OCI-LY7 (cell line): ENCODE measurements at regions not wholly inside any gene's neighbourhood (a gene's known extent, or its start where the extent isn't known, plus 50 kb on each side); places are given as distances from the start of the nearest gene placed in this dataset.
"Not testable (repeated sequence)": the region's sequence is repeated elsewhere in the genome, so short reads cannot be mapped to it uniquely, and the experiment has no call there.

Experiments
- BruUV-seq: library from RNA; stranded (reverse); fragments of 400-500 nt; replicated peaks from 2 replicates; lab custom pipeline; 2021; lab: Mats Ljungman, UMichigan
- CTCF ChIA-PET: fragments of 300-600 bp; sonication (Branson Sonifier 250); formaldehyde crosslinking; loops from one replicate; lab custom pipeline; 2022; ENCODE audit warnings: antibody characterized with exemption; ENCODE audit not compliant: unreplicated experiment; lab: Charles Lee
- POLR2A ChIA-PET: fragments of 300-600 bp; sonication (Branson Sonifier 250); formaldehyde crosslinking; loops from one replicate; lab custom pipeline; 2022; ENCODE audit warnings: antibody characterized with exemption; lab: Charles Lee
- DNase-seq: peaks from one replicate; pipeline ENCODE4 v3.0.0-alpha.2; 2015; ENCODE audit warnings: low spot score
- H2AFZ ChIP-seq: fragments of 200-600 bp; sonication (generic), shearing (Covaris generic); 2 replicates; pipeline ENCODE4 v1.6.1; 2014; ENCODE audit warnings: mild to moderate bottlenecking, antibody characterized with exemption, low read length, moderate library complexity
- H3K27ac ChIP-seq: fragments of 200-600 bp; sonication (generic); 2 replicates; pipeline ENCODE4 v1.5.1; 2014; ENCODE audit warnings: mixed run types, low read depth, mild to moderate bottlenecking, moderate library complexity, low read length, inconsistent platforms; ENCODE audit not compliant: poor library complexity, severe bottlenecking
- H3K36me3 ChIP-seq: fragments of 200-600 bp; sonication (generic); 2 replicates; pipeline ENCODE4 v1.6.1; 2014; ENCODE audit warnings: mild to moderate bottlenecking, antibody characterized with exemption, low read length, moderate library complexity, mixed read lengths; ENCODE audit not compliant: insufficient read depth
- H3K4me1 ChIP-seq: fragments of 200-600 bp; sonication (generic); 2 replicates; pipeline ENCODE4 v1.5.1; 2014; ENCODE audit warnings: mild to moderate bottlenecking, low read length; ENCODE audit not compliant: insufficient read depth, poor library complexity, severe bottlenecking
- H3K4me2 ChIP-seq: fragments of 200-600 bp; sonication (generic); 2 replicates; pipeline ENCODE4 v1.6.1; 2014; ENCODE audit warnings: mild to moderate bottlenecking, low read length
- H3K4me3 ChIP-seq: fragments of 200-600 bp; sonication (generic); 2 replicates; pipeline ENCODE4 v1.5.1; 2014; ENCODE audit warnings: mild to moderate bottlenecking, low read depth, low read length; ENCODE audit not compliant: poor library complexity, severe bottlenecking
- H3K79me2 ChIP-seq: fragments of 200-600 bp; sonication (generic); 2 replicates; pipeline ENCODE4 v1.6.1; 2016; ENCODE audit warnings: low read depth, mild to moderate bottlenecking, low read length, moderate library complexity, mixed read lengths; ENCODE audit not compliant: insufficient read depth
- H3K9me2 ChIP-seq: fragments of 200-600 bp; sonication (generic); 2 replicates; pipeline ENCODE4 v1.6.1; 2016; ENCODE audit warnings: mild to moderate bottlenecking, low read length, mixed read lengths; ENCODE audit not compliant: insufficient read depth
- H3K9me3 ChIP-seq: fragments of 200-600 bp; sonication (generic); 2 replicates; pipeline ENCODE4 v1.6.1; 2014; ENCODE audit warnings: mild to moderate bottlenecking, mixed run types, low read length, mixed read lengths
- H4K20me1 ChIP-seq: fragments of 200-600 bp; sonication (generic); 2 replicates; pipeline ENCODE4 v1.6.1; 2014; ENCODE audit warnings: mild to moderate bottlenecking, antibody characterized with exemption, low read length, moderate library complexity, mixed read lengths; ENCODE audit not compliant: insufficient read depth
- CTCF ChIP-seq: fragments of 200-600 bp; sonication (generic); conservative IDR thresholded peaks from 2 replicates; pipeline ENCODE4 v1.5.1; 2014; ENCODE audit warnings: mild to moderate bottlenecking, antibody characterized with exemption, low read length, moderate library complexity, mixed read lengths
- EZH2phosphoT487 ChIP-seq: fragments of 200-600 bp; sonication (generic); IDR thresholded peaks from 2 replicates; pipeline ENCODE4 v1.6.1; 2018; ENCODE audit warnings: low read depth, borderline replicate concordance, mild to moderate bottlenecking, mixed run types, antibody characterized with exemption, low read length, moderate library complexity, mixed read lengths
- intact Hi-C: fragments of 100-400 bp; cut with micrococcal nuclease; formaldehyde crosslinking; loops from one replicate; pipeline ENCODE4 v1.10.0; 2022; ENCODE audit not compliant: unreplicated experiment

GRCh38 chr3:158026236-158026635 is 80.0 kb downstream of the SHOX2 start:
- no peak overlapping the region for H3K4me3 ChIP-seq
- no peak overlapping the region for H3K27ac ChIP-seq
- no peaks in the 10 kb centered on the region for H4K20me1 ChIP-seq
- DNase-seq, result no peak
- no TSS peak for BruUV-seq
- ChIA-PET POLR2A (no interaction called here), CTCF (no interaction called here)
- H2AFZ ChIP-seq, result no peak overlapping the region
- H3K79me2 ChIP-seq, result no peaks in the 10 kb centered on the region
- no peaks in the 10 kb centered on the region for H3K9me3 ChIP-seq
- TF ChIP-seq CTCF, result no peak
- no peak for TF ChIP-seq EZH2phosphoT487
- H3K4me1 ChIP-seq, result no peaks in the 10 kb centered on the region
- no peaks in the 10 kb centered on the region for H3K9me2 ChIP-seq
- no peak overlapping the region for H3K4me2 ChIP-seq
- no peaks in the 10 kb centered on the region for H3K36me3 ChIP-seq
- intact Hi-C loops, result no loop called here

GRCh38 chr3:158019897-158020296 is 86.3 kb downstream of the SHOX2 start:
- H3K79me2 ChIP-seq, H3K9me2 ChIP-seq, H3K27ac ChIP-seq, H3K4me3 ChIP-seq, BruUV-seq, DNase-seq, CTCF ChIA-PET, H4K20me1 ChIP-seq, intact Hi-C loops, H3K9me3 ChIP-seq, H3K36me3 ChIP-seq, H3K4me2 ChIP-seq, POLR2A ChIA-PET, H2AFZ ChIP-seq, H3K4me1 ChIP-seq: not testable (repeated sequence)

- Histone ChIP-seq H3K36me3 (no peaks in the 10 kb centered on the region), H3K4me2 (no peak overlapping the region), H3K9me3 (no peaks in the 10 kb centered on the region), H4K20me1 (no peaks in the 10 kb centered on the region), H3K4me3 (no peak overlapping the region), H3K79me2 (no peaks in the 10 kb centered on the region), H3K27ac (no peak overlapping the region), H2AFZ (no peak overlapping the region), H3K9me2 (no peaks in the 10 kb centered on the region), H3K4me1 (no peaks in the 10 kb centered on the region)
- DNase-seq, result no peak
- no peak for TF ChIP-seq CTCF
- TF ChIP-seq EZH2phosphoT487, result no peak
- BruUV-seq, result no TSS peak
- ChIA-PET POLR2A (no interaction called here), CTCF (no interaction called here)
- intact Hi-C loops, result no loop called here
Observed at GRCh38 chr3:158018462-158018861, 87.8 kb downstream of the SHOX2 start.
